ENCODE measurements at regions not wholly inside any gene's neighbourhood (a gene's known extent, or its start where the extent isn't known, plus 50 kb on each side); places are given as distances from the start of the nearest gene placed in this dataset.

- DNase-seq (ENCODE audit: low read depth in 1 of 2, low spot score in 1 of 2): no peak
- no peak for TF ChIP-seq JUND (IDR thresholded peaks at IDR 0.05; ENCODE audit: low read depth)
- in situ Hi-C loops (cut with HindIII; ENCODE audit: low pct_unique_long_range_greater_than_20kb, low sequenced_read_pairs): no loop called here
These were observed 324.6 kb downstream of the CAAP1 start for GRCh38 chr9:26567976-26568375.

GRCh38 chr9:26566141-26566540 lies 326.5 kb downstream of the CAAP1 start:
- no peak for DNase-seq (ENCODE audit: low read depth in 1 of 2, low spot score in 1 of 2)
- in situ Hi-C loops (cut with HindIII; ENCODE audit: low pct_unique_long_range_greater_than_20kb, low sequenced_read_pairs): no loop called here
- no peak for TF ChIP-seq JUND (IDR thresholded peaks at IDR 0.05; ENCODE audit: low read depth)

- no peak for DNase-seq (ENCODE audit: low read depth in 1 of 2, low spot score in 1 of 2)
- TF ChIP-seq JUND (IDR thresholded peaks at IDR 0.05; ENCODE audit: low read depth): no peak
- in situ Hi-C loops (cut with HindIII; ENCODE audit: low pct_unique_long_range_greater_than_20kb, low sequenced_read_pairs): no loop called here
These were observed 327.5 kb downstream of the CAAP1 start for GRCh38 chr9:26565118-26565517.

GRCh38 chr9:26562338-26562737 lies 330.3 kb downstream of the CAAP1 start:
- in situ Hi-C loops (cut with HindIII; ENCODE audit: low pct_unique_long_range_greater_than_20kb, low sequenced_read_pairs): no loop called here
- no peak for TF ChIP-seq JUND (IDR thresholded peaks at IDR 0.05; ENCODE audit: low read depth)
- DNase-seq (ENCODE audit: low read depth in 1 of 2, low spot score in 1 of 2): no peak

GRCh38 chr9:26561928-26562327 lies 330.7 kb downstream of the CAAP1 start:
- TF ChIP-seq JUND (IDR thresholded peaks at IDR 0.05; ENCODE audit: low read depth): no peak
- in situ Hi-C loops (cut with HindIII; ENCODE audit: low pct_unique_long_range_greater_than_20kb, low sequenced_read_pairs): no loop called here
- DNase-seq (ENCODE audit: low read depth in 1 of 2, low spot score in 1 of 2): no peak

- no peak for TF ChIP-seq JUND (IDR thresholded peaks at IDR 0.05; ENCODE audit: low read depth)
- in situ Hi-C loops (cut with HindIII; ENCODE audit: low pct_unique_long_range_greater_than_20kb, low sequenced_read_pairs): no loop called here
These were observed 333.1 kb downstream of the CAAP1 start for GRCh38 chr9:26559506-26559905.

GRCh38 chr9:26551971-26552370 lies 340.6 kb downstream of the CAAP1 start:
- TF ChIP-seq JUND (IDR thresholded peaks at IDR 0.05; ENCODE audit: low read depth): no peak
- no peak for DNase-seq (ENCODE audit: low read depth in 1 of 2, low spot score in 1 of 2)
- in situ Hi-C loops (cut with HindIII; ENCODE audit: low pct_unique_long_range_greater_than_20kb, low sequenced_read_pairs): no loop called here

More at GRCh38 chr9:26559506-26559905, 333.1 kb downstream of the CAAP1 start:
- DNase-seq (ENCODE audit: low read depth in 1 of 2, low spot score in 1 of 2): no peak

- DNase-seq (ENCODE audit: low read depth in 1 of 2, low spot score in 1 of 2): no peak
- no peak for TF ChIP-seq JUND (IDR thresholded peaks at IDR 0.05; ENCODE audit: low read depth)
- in situ Hi-C loops (cut with HindIII; ENCODE audit: low pct_unique_long_range_greater_than_20kb, low sequenced_read_pairs): no loop called here
These were observed 341.2 kb downstream of the CAAP1 start for GRCh38 chr9:26551451-26551850.

- DNase-seq (ENCODE audit: low read depth in 1 of 2, low spot score in 1 of 2): no peak
- TF ChIP-seq JUND (IDR thresholded peaks at IDR 0.05; ENCODE audit: low read depth): no peak
- in situ Hi-C loops (cut with HindIII; ENCODE audit: low pct_unique_long_range_greater_than_20kb, low sequenced_read_pairs): no loop called here
These were observed 343.8 kb downstream of the CAAP1 start for GRCh38 chr9:26548781-26549290.

- no peak for DNase-seq (ENCODE audit: low read depth in 1 of 2, low spot score in 1 of 2)
- in situ Hi-C loops (cut with HindIII; ENCODE audit: low pct_unique_long_range_greater_than_20kb, low sequenced_read_pairs): no loop called here
- no peak for TF ChIP-seq JUND (IDR thresholded peaks at IDR 0.05; ENCODE audit: low read depth)
These were observed 352.6 kb downstream of the CAAP1 start for GRCh38 chr9:26539867-26540493.

- DNase-seq (ENCODE audit: low read depth in 1 of 2, low spot score in 1 of 2): no peak
- TF ChIP-seq JUND (IDR thresholded peaks at IDR 0.05; ENCODE audit: low read depth): no peak
- in situ Hi-C loops (cut with HindIII; ENCODE audit: low pct_unique_long_range_greater_than_20kb, low sequenced_read_pairs): no loop called here
These were observed 355.4 kb downstream of the CAAP1 start for GRCh38 chr9:26537211-26537610.

GRCh38 chr9:26535151-26535550 lies 357.5 kb downstream of the CAAP1 start:
- no peak for TF ChIP-seq JUND (IDR thresholded peaks at IDR 0.05; ENCODE audit: low read depth)
- in situ Hi-C loops (cut with HindIII; ENCODE audit: low pct_unique_long_range_greater_than_20kb, low sequenced_read_pairs): no loop called here
- DNase-seq (ENCODE audit: low read depth in 1 of 2, low spot score in 1 of 2): no peak

- TF ChIP-seq JUND (IDR thresholded peaks at IDR 0.05; ENCODE audit: low read depth): no peak
- DNase-seq (ENCODE audit: low read depth in 1 of 2, low spot score in 1 of 2): no peak
- in situ Hi-C loops (cut with HindIII; ENCODE audit: low pct_unique_long_range_greater_than_20kb, low sequenced_read_pairs): no loop called here
These were observed 361.8 kb downstream of the CAAP1 start for GRCh38 chr9:26530841-26531240.

- no peak for DNase-seq (ENCODE audit: low read depth in 1 of 2, low spot score in 1 of 2)
- TF ChIP-seq JUND (IDR thresholded peaks at IDR 0.05; ENCODE audit: low read depth): no peak
- in situ Hi-C loops (cut with HindIII; ENCODE audit: low pct_unique_long_range_greater_than_20kb, low sequenced_read_pairs): no loop called here
These were observed 364.7 kb downstream of the CAAP1 start for GRCh38 chr9:26527931-26528330.
